ENCODE measurements at regions not wholly inside any gene's neighbourhood (a gene's known extent, or its start where the extent isn't known, plus 50 kb on each side); places are given as distances from the start of the nearest gene placed in this dataset.

GRCh38 chr1:5637171-5637570, 355.1 kb downstream of the NPHP4 start:
- Histone ChIP-seq H3K9me3 (no peaks in the 10 kb centered on the region), H3K4me1 (ENCODE audit: control insufficient read depth in 1 of 2, extremely low read depth in 1 of 2, insufficient read depth in 2 of 2, low read length in 2 of 2) (no peaks in the 10 kb centered on the region), H3K4me3 (ENCODE audit: control insufficient read depth in 1 of 2, extremely low read depth in 1 of 2, low read length in 1 of 2) (no peak overlapping the region), H3K36me3 (ENCODE audit: control insufficient read depth in 2 of 2, extremely low read depth in 1 of 2, insufficient read depth in 1 of 2, low read length in 1 of 2) (no peaks in the 10 kb centered on the region), H3K27ac (ENCODE audit: low read length) (no peak overlapping the region), H3K27me3 (replicated peaks in 1 of 2; ENCODE audit: control insufficient read depth in 2 of 2, extremely low read depth in 1 of 2, insufficient read depth in 2 of 2, low read length in 1 of 2) (peaks cover 0 to 27% of the 10 kb centered on the region in 2 experiments)
- POLR2A ChIA-PET: no interaction called here
- Mint-ChIP-seq H3K36me3 (no peaks in the 10 kb centered on the region), H3K27ac (no peak overlapping the region), H3K4me1 (peaks cover 0 to 3% (median 3%) of the 10 kb centered on the region in 3 donors), H3K27me3 (peaks cover 31 to 35% of the 10 kb centered on the region in 2 donors), H3K9me3 (peaks cover 0 to 9% (median 0%) of the 10 kb centered on the region in 3 donors), H3K4me3 (no peak overlapping the region)
- 86% methylated on average over 2 of the region's 2 CpGs for WGBS (ENCODE audit: insufficient coverage)
- CTCF ChIA-PET: no interaction called here
- DNase-seq (peak in 14 of 35 experiments; percentile 3 to 46 (median 14)), ATAC-seq (replicated peaks in 1 of 4) (no peak)

- H3K27me3 ChIP-seq (replicated peaks in 1 of 2; ENCODE audit: control insufficient read depth in 2 of 2, extremely low read depth in 1 of 2, insufficient read depth in 2 of 2, low read length in 1 of 2): peaks cover 0 to 30% of the 10 kb centered on the region in 2 experiments
- H3K4me3 ChIP-seq (ENCODE audit: control insufficient read depth in 1 of 2, extremely low read depth in 1 of 2, low read length in 1 of 2): no peak overlapping the region
- H3K9me3 ChIP-seq: no peaks in the 10 kb centered on the region
- no peak for DNase-seq
- POLR2A ChIA-PET: no interaction called here
- H3K27ac ChIP-seq (ENCODE audit: low read length): no peak overlapping the region
- Mint-ChIP-seq H3K36me3 (no peaks in the 10 kb centered on the region), H3K4me3 (no peak overlapping the region), H3K27ac (no peak overlapping the region), H3K9me3 (peaks cover 0 to 9% (median 0%) of the 10 kb centered on the region in 3 donors), H3K27me3 (peaks cover 26 to 28% of the 10 kb centered on the region in 2 donors), H3K4me1 (no peaks in the 10 kb centered on the region)
- no peaks in the 10 kb centered on the region for H3K36me3 ChIP-seq (ENCODE audit: control insufficient read depth in 2 of 2, extremely low read depth in 1 of 2, insufficient read depth in 1 of 2, low read length in 1 of 2)
- H3K4me1 ChIP-seq (ENCODE audit: control insufficient read depth in 1 of 2, extremely low read depth in 1 of 2, insufficient read depth in 2 of 2, low read length in 2 of 2): no peaks in the 10 kb centered on the region
- CTCF ChIA-PET: no interaction called here
- WGBS (ENCODE audit: insufficient coverage): 82% methylated on average over 2 of the region's 4 CpGs
- ATAC-seq (replicated peaks in 1 of 4): no peak
These were observed 357.3 kb downstream of the NPHP4 start for GRCh38 chr1:5634893-5635292.

- DNase-seq (no peak), ATAC-seq (replicated peaks in 1 of 4) (no peak)
- Mint-ChIP-seq H3K27ac (no peak overlapping the region), H3K4me3 (no peak overlapping the region), H3K4me1 (no peaks in the 10 kb centered on the region), H3K9me3 (peaks cover 0 to 9% (median 0%) of the 10 kb centered on the region in 3 donors), H3K36me3 (no peaks in the 10 kb centered on the region), H3K27me3 (peaks cover 16 to 21% of the 10 kb centered on the region in 2 donors)
- no peak overlapping the region for H3K27ac ChIP-seq (ENCODE audit: low read length)
- no CpG with 5 or more reads among the region's 10 CpGs for WGBS (ENCODE audit: insufficient coverage)
- no peaks in the 10 kb centered on the region for H3K4me1 ChIP-seq (ENCODE audit: control insufficient read depth in 1 of 2, extremely low read depth in 1 of 2, insufficient read depth in 2 of 2, low read length in 2 of 2)
- H3K36me3 ChIP-seq (ENCODE audit: control insufficient read depth in 2 of 2, extremely low read depth in 1 of 2, insufficient read depth in 1 of 2, low read length in 1 of 2): no peaks in the 10 kb centered on the region
- ChIA-PET CTCF (no interaction called here), POLR2A (no interaction called here)
- H3K4me3 ChIP-seq (ENCODE audit: control insufficient read depth in 1 of 2, extremely low read depth in 1 of 2, low read length in 1 of 2): no peak overlapping the region
- H3K9me3 ChIP-seq: no peaks in the 10 kb centered on the region
- peaks cover 0 to 21% of the 10 kb centered on the region in 2 experiments for H3K27me3 ChIP-seq (replicated peaks in 1 of 2; ENCODE audit: control insufficient read depth in 2 of 2, extremely low read depth in 1 of 2, insufficient read depth in 2 of 2, low read length in 1 of 2)
These were observed 359.4 kb downstream of the NPHP4 start for GRCh38 chr1:5632814-5633213.

- H3K36me3 Mint-ChIP-seq: no peaks in the 10 kb centered on the region
These were observed 360.0 kb downstream of the NPHP4 start for GRCh38 chr1:5632224-5632623.

GRCh38 chr1:5628416-5628815, 363.8 kb downstream of the NPHP4 start:
- peaks cover 9 to 11% of the 10 kb centered on the region in 2 donors for H3K27me3 Mint-ChIP-seq
- no peaks in the 10 kb centered on the region for H3K9me3 Mint-ChIP-seq
- no peaks in the 10 kb centered on the region for H3K4me1 Mint-ChIP-seq
- H3K27ac Mint-ChIP-seq: no peak overlapping the region
- Histone ChIP-seq H3K36me3 (ENCODE audit: control insufficient read depth in 2 of 2, extremely low read depth in 1 of 2, insufficient read depth in 1 of 2, low read length in 1 of 2) (no peaks in the 10 kb centered on the region), H3K9me3 (no peaks in the 10 kb centered on the region), H3K4me3 (ENCODE audit: control insufficient read depth in 1 of 2, extremely low read depth in 1 of 2, low read length in 1 of 2) (no peak overlapping the region), H3K27me3 (replicated peaks in 1 of 2; ENCODE audit: control insufficient read depth in 2 of 2, extremely low read depth in 1 of 2, insufficient read depth in 2 of 2, low read length in 1 of 2) (peaks cover 0 to 10% of the 10 kb centered on the region in 2 experiments), H3K27ac (ENCODE audit: low read length) (no peak overlapping the region), H3K4me1 (ENCODE audit: control insufficient read depth in 1 of 2, extremely low read depth in 1 of 2, insufficient read depth in 2 of 2, low read length in 2 of 2) (no peaks in the 10 kb centered on the region)
- CTCF ChIA-PET: no interaction called here
- no peaks in the 10 kb centered on the region for H3K36me3 Mint-ChIP-seq
- WGBS (ENCODE audit: insufficient coverage): no CpG with 5 or more reads among the region's 2 CpGs
- DNase-seq (no peak), ATAC-seq (replicated peaks in 1 of 4) (no peak)
- H3K4me3 Mint-ChIP-seq: no peak overlapping the region
- POLR2A ChIA-PET: no interaction called here

More at GRCh38 chr1:5632224-5632623, 360.0 kb downstream of the NPHP4 start:
- ATAC-seq (replicated peaks in 1 of 4) (peak in 3 of 4 experiments; percentile 34 to 62 (median 46)), DNase-seq (peak in 1 of 35 experiments; percentile 10)
- H3K9me3 ChIP-seq: no peaks in the 10 kb centered on the region
- H3K9me3 Mint-ChIP-seq: peaks cover 0 to 9% (median 0%) of the 10 kb centered on the region in 3 donors
- peaks cover 14 to 20% of the 10 kb centered on the region in 2 donors for H3K27me3 Mint-ChIP-seq
- WGBS (ENCODE audit: insufficient coverage): 51% methylated on average over 3 of the region's 4 CpGs
- no peaks in the 10 kb centered on the region for H3K36me3 ChIP-seq (ENCODE audit: control insufficient read depth in 2 of 2, extremely low read depth in 1 of 2, insufficient read depth in 1 of 2, low read length in 1 of 2)
- no peaks in the 10 kb centered on the region for H3K4me1 Mint-ChIP-seq
- CTCF ChIA-PET: no interaction called here
- no peaks in the 10 kb centered on the region for H3K4me1 ChIP-seq (ENCODE audit: control insufficient read depth in 1 of 2, extremely low read depth in 1 of 2, insufficient read depth in 2 of 2, low read length in 2 of 2)
- H3K4me3 Mint-ChIP-seq: no peak overlapping the region
- H3K27ac Mint-ChIP-seq: no peak overlapping the region
- no peak overlapping the region for H3K4me3 ChIP-seq (ENCODE audit: control insufficient read depth in 1 of 2, extremely low read depth in 1 of 2, low read length in 1 of 2)
- no peak overlapping the region for H3K27ac ChIP-seq (ENCODE audit: low read length)
- H3K27me3 ChIP-seq (replicated peaks in 1 of 2; ENCODE audit: control insufficient read depth in 2 of 2, extremely low read depth in 1 of 2, insufficient read depth in 2 of 2, low read length in 1 of 2): peaks cover 0 to 17% of the 10 kb centered on the region in 2 experiments
- POLR2A ChIA-PET: no interaction called here

- Mint-ChIP-seq H3K4me3 (no peak overlapping the region), H3K27ac (no peak overlapping the region), H3K4me1 (no peaks in the 10 kb centered on the region), H3K36me3 (no peaks in the 10 kb centered on the region), H3K27me3 (peaks cover 8 to 12% of the 10 kb centered on the region in 2 donors), H3K9me3 (no peaks in the 10 kb centered on the region)
- Histone ChIP-seq H3K9me3 (no peaks in the 10 kb centered on the region), H3K27ac (ENCODE audit: low read length) (no peak overlapping the region), H3K27me3 (replicated peaks in 1 of 2; ENCODE audit: control insufficient read depth in 2 of 2, extremely low read depth in 1 of 2, insufficient read depth in 2 of 2, low read length in 1 of 2) (peaks cover 0 to 28% of the 10 kb centered on the region in 2 experiments), H3K36me3 (ENCODE audit: control insufficient read depth in 2 of 2, extremely low read depth in 1 of 2, insufficient read depth in 1 of 2, low read length in 1 of 2) (no peaks in the 10 kb centered on the region), H3K4me1 (ENCODE audit: control insufficient read depth in 1 of 2, extremely low read depth in 1 of 2, insufficient read depth in 2 of 2, low read length in 2 of 2) (no peaks in the 10 kb centered on the region), H3K4me3 (ENCODE audit: control insufficient read depth in 1 of 2, extremely low read depth in 1 of 2, low read length in 1 of 2) (no peak overlapping the region)
- ChIA-PET POLR2A (no interaction called here), CTCF (no interaction called here)
- WGBS (ENCODE audit: insufficient coverage): 83% methylated on average over 4 of the region's 6 CpGs
- no peak for DNase-seq
- ATAC-seq (replicated peaks in 1 of 4): no peak
These were observed 368.8 kb downstream of the NPHP4 start for GRCh38 chr1:5623399-5623798.

- Mint-ChIP-seq H3K27me3 (peaks cover 13 to 14% of the 10 kb centered on the region in 2 donors), H3K9me3 (no peaks in the 10 kb centered on the region), H3K27ac (no peak overlapping the region), H3K4me1 (no peaks in the 10 kb centered on the region), H3K36me3 (no peaks in the 10 kb centered on the region), H3K4me3 (no peak overlapping the region)
- Histone ChIP-seq H3K36me3 (ENCODE audit: control insufficient read depth in 2 of 2, extremely low read depth in 1 of 2, insufficient read depth in 1 of 2, low read length in 1 of 2) (no peaks in the 10 kb centered on the region), H3K27ac (ENCODE audit: low read length) (no peak overlapping the region), H3K27me3 (replicated peaks in 1 of 2; ENCODE audit: control insufficient read depth in 2 of 2, extremely low read depth in 1 of 2, insufficient read depth in 2 of 2, low read length in 1 of 2) (peaks cover 0 to 31% of the 10 kb centered on the region in 2 experiments), H3K4me3 (ENCODE audit: control insufficient read depth in 1 of 2, extremely low read depth in 1 of 2, low read length in 1 of 2) (no peak overlapping the region), H3K9me3 (no peaks in the 10 kb centered on the region), H3K4me1 (ENCODE audit: control insufficient read depth in 1 of 2, extremely low read depth in 1 of 2, insufficient read depth in 2 of 2, low read length in 2 of 2) (no peaks in the 10 kb centered on the region)
- CTCF ChIA-PET: no interaction called here
- 100% methylated on average over 2 of the region's 7 CpGs for WGBS (ENCODE audit: insufficient coverage)
- no peak for ATAC-seq (replicated peaks in 1 of 4)
- DNase-seq: no peak
- POLR2A ChIA-PET: no interaction called here
These were observed 369.8 kb downstream of the NPHP4 start for GRCh38 chr1:5622412-5622811.
